OCI-LY7 (cell line): ENCODE measurements at regions not wholly inside any gene's neighbourhood (a gene's known extent, or its start where the extent isn't known, plus 50 kb on each side); places are given as distances from the start of the nearest gene placed in this dataset.

Source experiments
- BruUV-seq: library from RNA; stranded (reverse); fragments of 400-500 nt; replicated peaks from 2 replicates; lab custom pipeline; 2021; lab: Mats Ljungman, UMichigan
- CTCF ChIA-PET: fragments of 300-600 bp; sonication (Branson Sonifier 250); formaldehyde crosslinking; loops from one replicate; lab custom pipeline; 2022; ENCODE audit warnings: antibody characterized with exemption; ENCODE audit not compliant: unreplicated experiment; lab: Charles Lee
- POLR2A ChIA-PET: fragments of 300-600 bp; sonication (Branson Sonifier 250); formaldehyde crosslinking; loops from one replicate; lab custom pipeline; 2022; ENCODE audit warnings: antibody characterized with exemption; lab: Charles Lee
- DNase-seq: peaks from one replicate; pipeline ENCODE4 v3.0.0-alpha.2; 2015; ENCODE audit warnings: low spot score
- H2AFZ ChIP-seq: fragments of 200-600 bp; sonication (generic), shearing (Covaris generic); 2 replicates; pipeline ENCODE4 v1.6.1; 2014; ENCODE audit warnings: mild to moderate bottlenecking, antibody characterized with exemption, low read length, moderate library complexity
- H3K27ac ChIP-seq: fragments of 200-600 bp; sonication (generic); 2 replicates; pipeline ENCODE4 v1.5.1; 2014; ENCODE audit warnings: mixed run types, low read depth, mild to moderate bottlenecking, moderate library complexity, low read length, inconsistent platforms; ENCODE audit not compliant: poor library complexity, severe bottlenecking
- H3K36me3 ChIP-seq: fragments of 200-600 bp; sonication (generic); 2 replicates; pipeline ENCODE4 v1.6.1; 2014; ENCODE audit warnings: mild to moderate bottlenecking, antibody characterized with exemption, low read length, moderate library complexity, mixed read lengths; ENCODE audit not compliant: insufficient read depth
- H3K4me1 ChIP-seq: fragments of 200-600 bp; sonication (generic); 2 replicates; pipeline ENCODE4 v1.5.1; 2014; ENCODE audit warnings: mild to moderate bottlenecking, low read length; ENCODE audit not compliant: insufficient read depth, poor library complexity, severe bottlenecking
- H3K4me2 ChIP-seq: fragments of 200-600 bp; sonication (generic); 2 replicates; pipeline ENCODE4 v1.6.1; 2014; ENCODE audit warnings: mild to moderate bottlenecking, low read length
- H3K4me3 ChIP-seq: fragments of 200-600 bp; sonication (generic); 2 replicates; pipeline ENCODE4 v1.5.1; 2014; ENCODE audit warnings: mild to moderate bottlenecking, low read depth, low read length; ENCODE audit not compliant: poor library complexity, severe bottlenecking
- H3K79me2 ChIP-seq: fragments of 200-600 bp; sonication (generic); 2 replicates; pipeline ENCODE4 v1.6.1; 2016; ENCODE audit warnings: low read depth, mild to moderate bottlenecking, low read length, moderate library complexity, mixed read lengths; ENCODE audit not compliant: insufficient read depth
- H3K9me2 ChIP-seq: fragments of 200-600 bp; sonication (generic); 2 replicates; pipeline ENCODE4 v1.6.1; 2016; ENCODE audit warnings: mild to moderate bottlenecking, low read length, mixed read lengths; ENCODE audit not compliant: insufficient read depth
- H3K9me3 ChIP-seq: fragments of 200-600 bp; sonication (generic); 2 replicates; pipeline ENCODE4 v1.6.1; 2014; ENCODE audit warnings: mild to moderate bottlenecking, mixed run types, low read length, mixed read lengths
- H4K20me1 ChIP-seq: fragments of 200-600 bp; sonication (generic); 2 replicates; pipeline ENCODE4 v1.6.1; 2014; ENCODE audit warnings: mild to moderate bottlenecking, antibody characterized with exemption, low read length, moderate library complexity, mixed read lengths; ENCODE audit not compliant: insufficient read depth
- CTCF ChIP-seq: fragments of 200-600 bp; sonication (generic); conservative IDR thresholded peaks from 2 replicates; pipeline ENCODE4 v1.5.1; 2014; ENCODE audit warnings: mild to moderate bottlenecking, antibody characterized with exemption, low read length, moderate library complexity, mixed read lengths
- EZH2phosphoT487 ChIP-seq: fragments of 200-600 bp; sonication (generic); IDR thresholded peaks from 2 replicates; pipeline ENCODE4 v1.6.1; 2018; ENCODE audit warnings: low read depth, borderline replicate concordance, mild to moderate bottlenecking, mixed run types, antibody characterized with exemption, low read length, moderate library complexity, mixed read lengths
- intact Hi-C: fragments of 100-400 bp; cut with micrococcal nuclease; formaldehyde crosslinking; loops from one replicate; pipeline ENCODE4 v1.10.0; 2022; ENCODE audit not compliant: unreplicated experiment

- TF ChIP-seq CTCF (no peak), EZH2phosphoT487 (no peak)
- POLR2A ChIA-PET: interaction anchor here (0.6 kb wide), 1 partner anchor 24 kb away, joined by 3 read pairs; no protein-coding TSS in a partner anchor
- BruUV-seq: no TSS peak
Observed at GRCh38 chr5:114166081-114166480, 195.8 kb upstream of the KCNN2 start.

GRCh38 chr5:114174131-114174530, 187.7 kb upstream of the KCNN2 start:
- CTCF ChIA-PET: no interaction called here
- Histone ChIP-seq H3K9me3 (peaks cover 4% of the 10 kb centered on the region; the same call in 1 of the 2 replicates), H3K27ac (no peak overlapping the region), H3K4me1 (no peaks in the 10 kb centered on the region), H2AFZ (no peak overlapping the region), H3K9me2 (no peaks in the 10 kb centered on the region), H3K36me3 (no peaks in the 10 kb centered on the region), H3K4me3 (no peak overlapping the region), H3K79me2 (no peaks in the 10 kb centered on the region), H4K20me1 (no peaks in the 10 kb centered on the region), H3K4me2 (no peak overlapping the region)
- intact Hi-C loops: no loop called here
- POLR2A ChIA-PET: no interaction called here
- no peak for DNase-seq
- TF ChIP-seq EZH2phosphoT487 (no peak), CTCF (no peak)
- no TSS peak for BruUV-seq

More at GRCh38 chr5:114166081-114166480, 195.8 kb upstream of the KCNN2 start:
- H3K27ac ChIP-seq: no peak overlapping the region
- H3K9me2 ChIP-seq: no peaks in the 10 kb centered on the region
- no peaks in the 10 kb centered on the region for H3K79me2 ChIP-seq
- H3K9me3 ChIP-seq: no peaks in the 10 kb centered on the region
- no peaks in the 10 kb centered on the region for H3K4me1 ChIP-seq
- CTCF ChIA-PET: no interaction called here
- H4K20me1 ChIP-seq: no peaks in the 10 kb centered on the region
- intact Hi-C loops: no loop called here
- no peak for DNase-seq
- no peak overlapping the region for H3K4me3 ChIP-seq
- H3K36me3 ChIP-seq: no peaks in the 10 kb centered on the region
- no peak overlapping the region for H3K4me2 ChIP-seq
- H2AFZ ChIP-seq: no peak overlapping the region

- no peaks in the 10 kb centered on the region for H3K9me2 ChIP-seq
- DNase-seq: no peak
- no peak overlapping the region for H3K27ac ChIP-seq
- no peak overlapping the region for H3K4me3 ChIP-seq
- H3K4me1 ChIP-seq: no peaks in the 10 kb centered on the region
- CTCF ChIA-PET: no interaction called here
- H2AFZ ChIP-seq: no peak overlapping the region
- H3K4me2 ChIP-seq: no peak overlapping the region
- no peaks in the 10 kb centered on the region for H3K36me3 ChIP-seq
- TF ChIP-seq EZH2phosphoT487: no peak
- no peak for TF ChIP-seq CTCF
- intact Hi-C loops: no loop called here
- POLR2A ChIA-PET: no interaction called here
- H3K9me3 ChIP-seq: peaks cover 4% of the 10 kb centered on the region; the same call in 1 of the 2 replicates
- BruUV-seq: no TSS peak
- no peaks in the 10 kb centered on the region for H4K20me1 ChIP-seq
- H3K79me2 ChIP-seq: no peaks in the 10 kb centered on the region
Observed at GRCh38 chr5:114174837-114175236, 187.0 kb upstream of the KCNN2 start.
